Subcutaneous abdominal adipose tissue (tissue), 5 donors: ENCODE measurements at regions not wholly inside any gene's neighbourhood (a gene's known extent, or its start where the extent isn't known, plus 50 kb on each side); places are given as distances from the start of the nearest gene placed in this dataset.

ENCODE experiments used
- H3K27ac ChIP-seq: one replicate; pipeline ENCODE4 v1.7.0; 2013; ENCODE audit warnings: low read depth, mild to moderate bottlenecking, inconsistent platforms, low read length, moderate library complexity
- H3K27me3 ChIP-seq, 5 donors: one replicate each; pipeline ENCODE4 v1.7.0; 2013; ENCODE audit warnings: low read length in 5 of 5, inconsistent platforms in 1 of 5; ENCODE audit not compliant: control insufficient read depth in 5 of 5, insufficient read depth in 4 of 5
- H3K36me3 ChIP-seq, 5 donors: one replicate each; pipeline ENCODE4 v1.7.0; 2013; ENCODE audit warnings: low read length in 5 of 5; ENCODE audit not compliant: control insufficient read depth in 5 of 5, insufficient read depth in 5 of 5
- H3K4me1 ChIP-seq, 5 donors: one replicate each; pipeline ENCODE4 v1.7.0; 2013; ENCODE audit warnings: low read length in 5 of 5, mild to moderate bottlenecking in 3 of 5, moderate library complexity in 1 of 5; ENCODE audit not compliant: control insufficient read depth in 5 of 5, insufficient read depth in 5 of 5
- H3K4me3 ChIP-seq, 5 donors: one replicate each; pipeline ENCODE4 v1.7.0; 2013; ENCODE audit warnings: low read length in 5 of 5, low read depth in 1 of 5
- H3K9ac ChIP-seq, 5 donors: one replicate each; pipeline ENCODE4 v1.7.0; 2013; ENCODE audit warnings: low read length in 5 of 5, mild to moderate bottlenecking in 4 of 5, moderate library complexity in 3 of 5
- H3K9me3 ChIP-seq, 5 donors: one replicate each; pipeline ENCODE4 v1.7.0; 2013; ENCODE audit warnings: low read length in 5 of 5; ENCODE audit not compliant: control insufficient read depth in 5 of 5
- donor health status: healthy.
- donor health status: healthy.
- donor health status: healthy.
- donor health status: healthy.
- donor health status: healthy.

DNA sequence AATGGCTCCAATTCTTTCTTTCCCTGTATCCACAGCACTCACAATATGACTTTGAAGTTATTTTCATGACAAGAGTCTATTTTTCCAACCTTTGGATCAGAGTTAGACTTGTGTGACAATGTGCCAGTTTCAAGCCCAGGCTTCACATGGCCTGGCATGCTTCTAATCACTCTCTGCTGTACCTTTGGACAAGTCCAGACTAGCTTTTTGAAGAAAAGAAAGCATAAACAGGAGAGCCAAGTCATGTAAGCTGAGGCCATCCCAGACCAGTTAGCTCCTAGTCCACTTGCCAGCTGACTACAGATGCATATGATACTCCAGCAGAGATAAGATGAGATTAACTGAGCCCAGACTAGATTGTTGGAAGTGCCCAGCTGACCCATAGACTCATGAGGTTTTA lies 513.6 kb upstream of the C9orf72 start:
- H3K9ac ChIP-seq = no peak overlapping the region
- no peak overlapping the region for H3K4me3 ChIP-seq
- H3K9me3 ChIP-seq = peaks cover 0 to 4% (median 0%) of the 10 kb centered on the region in 5 donors
- H3K27me3 ChIP-seq = no peaks in the 10 kb centered on the region
- H3K4me1 ChIP-seq = no peaks in the 10 kb centered on the region
- H3K27ac ChIP-seq = no peak overlapping the region
- no peaks in the 10 kb centered on the region for H3K36me3 ChIP-seq

DNA sequence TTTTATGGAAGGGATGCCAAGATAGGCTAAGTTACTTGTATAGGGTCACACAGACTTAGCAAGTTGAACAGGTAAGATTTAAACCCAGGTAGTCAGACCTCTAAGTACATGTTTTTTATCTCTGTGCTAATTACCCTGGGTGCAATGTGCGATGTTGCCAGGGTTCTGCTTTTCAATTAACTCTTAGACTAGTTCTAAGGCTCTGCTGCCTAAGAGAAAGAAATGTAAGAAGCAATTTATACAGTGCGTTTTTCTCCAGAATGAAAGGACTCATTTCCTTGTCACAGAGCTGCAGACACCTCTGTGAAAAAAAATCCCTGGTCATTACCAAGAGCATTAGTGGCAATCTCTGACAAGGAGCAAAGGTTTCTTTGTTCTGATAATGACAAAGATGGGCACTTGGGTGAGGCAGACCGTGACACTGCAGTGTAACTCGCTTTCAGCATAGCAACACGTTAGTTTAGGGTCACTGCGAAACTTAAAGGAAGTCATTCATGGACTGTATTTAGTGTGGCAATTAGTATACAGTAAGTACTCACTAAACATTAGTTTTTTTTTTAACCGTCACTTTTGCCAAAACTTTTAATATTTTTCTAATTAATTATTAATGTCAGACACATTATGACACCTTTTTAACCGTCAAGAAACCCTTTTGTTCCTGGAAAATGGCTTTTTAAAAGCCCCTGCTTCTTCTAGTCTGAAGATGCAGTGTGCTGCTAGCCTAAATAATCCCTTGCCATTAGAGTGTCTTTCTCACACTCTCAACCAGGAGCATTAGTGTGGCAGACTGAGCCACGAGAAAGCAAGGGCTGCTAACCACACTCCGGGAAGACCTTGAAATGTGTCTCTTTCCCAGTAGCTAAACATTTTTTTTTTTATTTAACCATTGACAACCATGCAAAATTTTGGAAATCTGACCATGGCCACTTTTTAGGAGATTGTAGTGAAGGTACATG lies 520.0 kb upstream of the C9orf72 start:
- Histone ChIP-seq H3K27ac (no peak overlapping the region), H3K9me3 (peaks cover 0 to 2% (median 0%) of the 10 kb centered on the region in 5 donors), H3K36me3 (no peaks in the 10 kb centered on the region), H3K9ac (no peak overlapping the region), H3K27me3 (no peaks in the 10 kb centered on the region), H3K4me3 (no peak overlapping the region), H3K4me1 (no peaks in the 10 kb centered on the region)

DNA sequence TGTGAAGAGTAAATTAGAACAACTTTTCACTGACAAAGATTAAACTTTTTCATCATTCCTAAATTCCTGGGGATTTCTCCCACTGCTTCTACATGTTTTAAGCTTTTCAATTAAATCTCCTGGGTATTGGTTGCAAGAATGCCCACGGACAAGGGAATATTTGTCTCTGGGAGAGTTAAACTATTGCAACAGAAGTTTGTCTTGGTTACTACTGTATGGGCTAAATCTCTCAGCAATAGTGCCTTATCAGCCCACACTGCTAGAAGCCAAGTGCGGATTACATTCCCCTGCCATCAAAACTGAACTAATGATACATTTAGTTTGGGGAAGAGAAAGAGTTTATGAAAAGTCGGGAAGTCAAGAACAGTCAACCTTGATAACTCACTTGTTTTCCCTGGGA lies 528.2 kb upstream of the C9orf72 start:
- Histone ChIP-seq H3K4me3 (no peak overlapping the region), H3K27ac (no peak overlapping the region), H3K9me3 (peaks cover 0 to 3% (median 0%) of the 10 kb centered on the region in 5 donors), H3K9ac (no peak overlapping the region), H3K27me3 (no peaks in the 10 kb centered on the region), H3K4me1 (no peaks in the 10 kb centered on the region), H3K36me3 (no peaks in the 10 kb centered on the region)

DNA sequence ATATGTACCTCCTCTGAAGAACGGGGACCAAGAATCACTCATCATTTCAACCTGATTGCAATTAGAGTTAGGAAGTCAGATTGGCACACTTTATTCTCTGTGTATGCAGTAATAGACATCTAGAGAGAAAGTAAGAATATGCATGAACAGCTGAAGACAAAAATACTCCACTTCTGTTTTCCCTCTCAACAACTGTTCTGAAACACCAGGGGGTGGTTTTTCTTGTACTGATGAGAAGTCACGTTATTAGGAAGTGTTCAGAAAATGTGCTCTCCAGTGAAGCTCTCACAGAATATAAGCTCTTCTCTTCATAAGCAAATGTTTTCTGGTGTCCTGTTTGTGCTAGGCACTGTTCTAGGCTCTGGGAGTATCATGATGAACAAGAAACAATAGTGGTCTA lies 531.7 kb upstream of the C9orf72 start:
- peaks cover 0 to 3% (median 0%) of the 10 kb centered on the region in 5 donors for H3K9me3 ChIP-seq
- H3K27ac ChIP-seq = no peak overlapping the region
- no peaks in the 10 kb centered on the region for H3K36me3 ChIP-seq
- no peak overlapping the region for H3K9ac ChIP-seq
- no peaks in the 10 kb centered on the region for H3K4me1 ChIP-seq
- H3K27me3 ChIP-seq = no peaks in the 10 kb centered on the region
- no peak overlapping the region for H3K4me3 ChIP-seq

DNA sequence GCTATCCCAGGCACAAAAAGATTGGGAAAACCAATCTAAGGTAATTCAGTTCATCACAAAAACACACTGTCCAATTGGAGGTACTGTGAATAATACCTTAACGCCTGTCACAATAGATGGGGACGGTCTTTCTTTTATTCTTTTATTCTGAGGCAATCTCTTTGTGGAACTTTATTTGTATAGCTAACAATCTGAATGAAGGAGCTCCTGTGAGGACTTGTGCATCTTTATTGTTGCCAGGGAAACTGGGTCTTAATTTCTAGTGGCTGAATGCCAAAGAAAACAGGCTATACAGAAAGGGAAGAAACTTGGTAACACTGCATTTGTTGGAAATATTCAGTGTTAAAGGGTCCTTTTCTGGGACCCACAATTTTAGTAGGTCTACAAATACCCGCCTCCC lies 546.9 kb upstream of the C9orf72 start:
- Histone ChIP-seq H3K9me3 (no peaks in the 10 kb centered on the region), H3K27ac (no peak overlapping the region), H3K9ac (no peak overlapping the region), H3K4me1 (no peaks in the 10 kb centered on the region), H3K36me3 (no peaks in the 10 kb centered on the region), H3K4me3 (no peak overlapping the region), H3K27me3 (no peaks in the 10 kb centered on the region)

DNA sequence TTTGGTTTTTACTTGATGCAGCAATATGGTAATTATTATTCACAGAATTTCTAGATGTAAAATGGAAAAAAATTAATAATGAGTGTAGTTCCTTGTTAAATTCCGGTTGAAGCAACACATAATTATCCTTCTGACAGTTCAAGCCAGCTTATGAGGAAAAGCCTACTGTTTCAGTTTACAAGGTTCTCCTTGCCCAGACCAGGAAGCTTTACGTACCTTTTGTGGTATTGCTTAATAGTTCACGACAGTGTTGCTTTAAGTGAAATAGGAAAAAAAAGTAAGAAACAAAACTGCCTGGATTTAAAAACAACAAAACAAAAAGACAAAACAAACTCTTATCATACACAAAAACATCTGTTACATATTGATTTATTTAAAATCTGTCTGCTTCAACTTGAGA lies 547.3 kb upstream of the C9orf72 start:
- Histone ChIP-seq H3K4me3 (no peak overlapping the region), H3K36me3 (no peaks in the 10 kb centered on the region), H3K9me3 (no peaks in the 10 kb centered on the region), H3K4me1 (no peaks in the 10 kb centered on the region), H3K27ac (no peak overlapping the region), H3K27me3 (no peaks in the 10 kb centered on the region), H3K9ac (no peak overlapping the region)

DNA sequence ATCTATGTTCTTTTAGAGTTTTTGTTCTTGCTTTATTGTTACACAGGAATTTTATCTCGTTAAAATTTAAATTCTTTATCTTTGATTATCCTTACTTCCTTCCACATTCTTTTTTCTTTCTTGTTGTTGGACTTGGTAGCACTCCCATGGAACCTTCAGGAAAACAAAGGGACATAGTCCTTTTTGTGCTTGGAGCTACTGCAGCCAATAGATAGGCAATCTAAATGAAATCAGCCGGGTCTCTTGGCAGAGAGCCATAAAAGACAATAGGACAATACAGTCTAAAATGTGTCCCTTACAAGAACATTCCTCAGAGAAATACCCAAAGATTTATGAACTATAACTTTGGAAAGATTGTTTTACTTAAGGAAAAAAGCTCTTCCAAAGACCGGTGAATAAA lies 548.1 kb upstream of the C9orf72 start:
- no peaks in the 10 kb centered on the region for H3K4me1 ChIP-seq
- H3K9me3 ChIP-seq = no peaks in the 10 kb centered on the region
- no peak overlapping the region for H3K27ac ChIP-seq
- H3K27me3 ChIP-seq = no peaks in the 10 kb centered on the region
- no peaks in the 10 kb centered on the region for H3K36me3 ChIP-seq
- H3K4me3 ChIP-seq = no peak overlapping the region
- no peak overlapping the region for H3K9ac ChIP-seq

DNA sequence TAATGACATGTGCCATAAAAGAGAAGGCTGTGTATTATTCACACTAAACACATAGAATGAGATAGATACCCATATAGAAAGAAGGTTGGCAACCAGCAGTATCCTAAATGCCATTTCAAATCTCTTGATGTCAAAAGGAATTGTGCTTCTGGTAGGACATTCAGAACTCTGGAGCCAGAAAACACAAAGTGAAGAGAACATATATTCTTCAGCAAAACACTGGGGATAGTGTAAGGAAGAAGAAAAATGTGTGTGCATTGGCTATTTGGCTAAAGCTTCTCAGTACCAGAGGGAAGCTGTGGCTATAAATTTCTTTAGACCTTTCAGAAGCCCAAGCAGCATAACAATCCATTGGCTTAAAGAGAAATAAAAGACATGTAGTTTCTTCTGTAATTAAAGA lies 551.6 kb upstream of the C9orf72 start:
- no peak overlapping the region for H3K4me3 ChIP-seq
- H3K9ac ChIP-seq = no peak overlapping the region
- H3K4me1 ChIP-seq = no peaks in the 10 kb centered on the region
- H3K9me3 ChIP-seq = no peaks in the 10 kb centered on the region
- H3K36me3 ChIP-seq = no peaks in the 10 kb centered on the region
- H3K27me3 ChIP-seq = no peaks in the 10 kb centered on the region
- no peak overlapping the region for H3K27ac ChIP-seq

DNA sequence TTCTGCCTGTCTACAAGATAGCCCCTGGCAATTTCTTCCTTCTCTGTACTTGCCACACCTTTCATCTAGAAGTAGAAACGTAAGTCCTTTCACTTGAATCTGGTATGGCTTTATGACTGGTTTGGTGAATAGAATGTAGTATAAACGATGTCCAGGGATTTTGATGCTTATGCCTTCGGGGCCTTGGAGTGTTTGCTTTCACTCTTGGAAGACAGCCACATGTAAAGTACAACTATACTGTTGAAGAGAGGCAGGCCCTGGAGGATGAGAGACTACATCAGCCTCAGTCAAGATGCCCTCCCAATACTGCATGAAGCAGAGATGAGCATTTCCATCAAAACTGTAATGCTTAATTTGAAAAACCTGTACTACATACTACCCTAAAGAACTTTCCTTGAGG lies 553.8 kb upstream of the C9orf72 start:
- no peaks in the 10 kb centered on the region for H3K36me3 ChIP-seq
- H3K4me1 ChIP-seq = no peaks in the 10 kb centered on the region
- H3K9me3 ChIP-seq = no peaks in the 10 kb centered on the region
- no peaks in the 10 kb centered on the region for H3K27me3 ChIP-seq
- H3K9ac ChIP-seq = no peak overlapping the region
- H3K27ac ChIP-seq = no peak overlapping the region
- H3K4me3 ChIP-seq = no peak overlapping the region

DNA sequence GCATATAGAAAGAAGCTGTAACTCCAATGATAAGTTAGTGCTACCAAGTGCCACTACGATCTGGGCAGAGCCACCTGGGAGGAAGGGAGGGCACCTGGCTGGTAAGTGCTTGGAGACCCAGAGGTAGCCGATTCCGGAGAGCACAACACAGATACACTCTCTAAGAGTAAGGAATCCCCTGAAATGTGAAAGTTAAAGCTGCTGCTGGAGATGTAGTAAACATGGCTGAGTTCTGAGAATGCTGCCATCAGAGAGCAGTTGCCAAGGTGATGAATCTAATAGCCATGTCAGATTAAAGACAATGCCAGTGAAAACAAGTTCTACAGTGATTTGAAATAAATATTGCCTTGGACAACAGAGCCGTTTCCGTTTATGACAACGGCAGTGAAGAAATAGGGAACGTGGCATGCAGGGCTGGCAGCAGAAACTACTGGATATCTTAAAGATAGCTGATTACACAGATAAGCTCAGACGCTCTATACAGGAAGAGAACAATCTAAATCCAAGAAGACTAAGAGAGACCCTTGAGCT lies 561.2 kb upstream of the C9orf72 start:
- Histone ChIP-seq H3K27ac (no peak overlapping the region), H3K9me3 (no peaks in the 10 kb centered on the region), H3K36me3 (no peaks in the 10 kb centered on the region), H3K4me1 (no peaks in the 10 kb centered on the region), H3K9ac (no peak overlapping the region), H3K27me3 (no peaks in the 10 kb centered on the region), H3K4me3 (no peak overlapping the region)
